ENCODE measurements at regions not wholly inside any gene's neighbourhood (a gene's known extent, or its start where the extent isn't known, plus 50 kb on each side); places are given as distances from the start of the nearest gene placed in this dataset.

DNA sequence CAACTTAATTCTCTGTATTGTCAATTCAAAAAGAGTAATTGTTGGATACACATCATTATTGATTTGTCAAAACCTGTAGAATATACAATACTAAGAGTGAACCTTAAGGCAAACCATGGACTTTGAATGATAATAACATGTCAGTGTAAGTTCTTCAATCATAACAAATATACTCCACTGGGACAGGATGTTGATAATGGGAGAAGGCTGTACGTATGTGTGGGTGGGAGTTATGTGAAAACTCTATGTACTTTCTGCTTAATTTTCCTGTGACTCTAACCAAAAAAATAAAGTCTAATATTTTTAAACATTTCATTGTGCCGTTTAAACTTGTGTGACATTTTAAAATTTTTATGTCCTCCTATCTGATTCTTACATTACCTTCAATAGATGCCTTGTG lies 526.7 kb downstream of the SUCLA2 start:
- H3K4me3 ChIP-seq (ENCODE audit: control insufficient read depth in 2 of 3, extremely low read depth in 1 of 3, insufficient read depth in 2 of 3, low read depth in 1 of 3, low read length in 3 of 3), result no peak overlapping the region
- no peaks in the 10 kb centered on the region for H3K79me2 ChIP-seq (ENCODE audit: control insufficient read depth, insufficient read depth, low read length)
- H3K36me3 ChIP-seq (ENCODE audit: control insufficient read depth in 2 of 2, extremely low read depth in 1 of 2, insufficient read depth in 2 of 2, low read length in 2 of 2), result no peaks in the 10 kb centered on the region
- no peak overlapping the region for H3K9ac ChIP-seq (ENCODE audit: control insufficient read depth, extremely low read depth, insufficient read depth, low read length)
- H3K9me3 ChIP-seq (ENCODE audit: control insufficient read depth, low read depth, low read length), result no peaks in the 10 kb centered on the region
- dilution Hi-C loops (cut with MboI; ENCODE audit: extremely low pct_ligation_motif_present, low sequenced_read_pairs), result no loop called here
- H3K4me1 ChIP-seq (ENCODE audit: control insufficient read depth, extremely low read depth, insufficient read depth, low read length), result no peaks in the 10 kb centered on the region
- no peak overlapping the region for H2AFZ ChIP-seq (ENCODE audit: control insufficient read depth, low read length)
- no peak for TF ChIP-seq EZH2 (IDR thresholded peaks at IDR 0.05; ENCODE audit: low read length)
- TF ChIP-seq, protein P1, sequence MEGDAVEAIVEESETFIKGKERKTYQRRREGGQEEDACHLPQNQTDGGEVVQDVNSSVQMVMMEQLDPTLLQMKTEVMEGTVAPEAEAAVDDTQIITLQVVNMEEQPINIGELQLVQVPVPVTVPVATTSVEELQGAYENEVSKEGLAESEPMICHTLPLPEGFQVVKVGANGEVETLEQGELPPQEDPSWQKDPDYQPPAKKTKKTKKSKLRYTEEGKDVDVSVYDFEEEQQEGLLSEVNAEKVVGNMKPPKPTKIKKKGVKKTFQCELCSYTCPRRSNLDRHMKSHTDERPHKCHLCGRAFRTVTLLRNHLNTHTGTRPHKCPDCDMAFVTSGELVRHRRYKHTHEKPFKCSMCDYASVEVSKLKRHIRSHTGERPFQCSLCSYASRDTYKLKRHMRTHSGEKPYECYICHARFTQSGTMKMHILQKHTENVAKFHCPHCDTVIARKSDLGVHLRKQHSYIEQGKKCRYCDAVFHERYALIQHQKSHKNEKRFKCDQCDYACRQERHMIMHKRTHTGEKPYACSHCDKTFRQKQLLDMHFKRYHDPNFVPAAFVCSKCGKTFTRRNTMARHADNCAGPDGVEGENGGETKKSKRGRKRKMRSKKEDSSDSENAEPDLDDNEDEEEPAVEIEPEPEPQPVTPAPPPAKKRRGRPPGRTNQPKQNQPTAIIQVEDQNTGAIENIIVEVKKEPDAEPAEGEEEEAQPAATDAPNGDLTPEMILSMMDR (optimal IDR thresholded peaks at IDR 0.05 in 1 of 3, IDR thresholded peaks at IDR 0.05 in 1 of 3, conservative IDR thresholded peaks at IDR 0.05 in 1 of 3; ENCODE audit: extremely low read depth in 1 of 3, insufficient read depth in 2 of 3, low read length in 3 of 3), result no peak
- FAIRE-seq (no peak), DNase-seq (ENCODE audit: low read depth, low spot score) (no peak)
- no peaks in the 10 kb centered on the region for H4K20me1 ChIP-seq (ENCODE audit: control insufficient read depth, extremely low read depth, insufficient read depth, low read length)
- no peaks in the 10 kb centered on the region for H3K9me1 ChIP-seq (ENCODE audit: control insufficient read depth, extremely low read depth, insufficient read depth, low read length)
- no peaks in the 10 kb centered on the region for H3K27me3 ChIP-seq (ENCODE audit: control insufficient read depth, extremely low read depth, insufficient read depth, low read length)
- H3K27ac ChIP-seq (ENCODE audit: control insufficient read depth, insufficient read depth, low read length), result no peak overlapping the region
- no peak overlapping the region for H3K4me2 ChIP-seq (ENCODE audit: control insufficient read depth, extremely low read depth, insufficient read depth, low read depth, low read length)

DNA sequence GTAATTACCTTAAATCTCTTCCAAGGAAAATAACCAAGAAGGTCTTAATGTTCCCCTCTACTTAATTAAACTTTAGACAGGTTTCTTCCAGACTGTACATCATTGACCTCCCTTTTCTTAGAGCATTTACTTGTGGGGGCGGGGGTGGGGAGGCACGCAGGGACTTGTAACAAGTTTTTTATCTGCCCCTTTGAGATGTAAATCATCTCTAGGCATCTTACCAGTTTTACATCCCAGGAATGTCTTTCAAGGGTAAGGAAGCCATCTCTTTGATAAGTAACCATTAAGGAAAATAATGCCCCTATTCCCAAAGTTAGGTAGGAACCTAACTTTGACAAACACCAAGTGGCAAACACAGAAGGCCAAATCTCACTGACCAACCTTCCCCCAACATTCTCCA lies 528.6 kb downstream of the SUCLA2 start:
- Histone ChIP-seq H3K27me3 (ENCODE audit: control insufficient read depth, extremely low read depth, insufficient read depth, low read length) (no peaks in the 10 kb centered on the region), H4K20me1 (ENCODE audit: control insufficient read depth, extremely low read depth, insufficient read depth, low read length) (no peaks in the 10 kb centered on the region), H3K9me1 (ENCODE audit: control insufficient read depth, extremely low read depth, insufficient read depth, low read length) (no peaks in the 10 kb centered on the region), H3K9me3 (ENCODE audit: control insufficient read depth, low read depth, low read length) (no peaks in the 10 kb centered on the region), H3K27ac (ENCODE audit: control insufficient read depth, insufficient read depth, low read length) (no peak overlapping the region), H3K9ac (ENCODE audit: control insufficient read depth, extremely low read depth, insufficient read depth, low read length) (no peak overlapping the region), H2AFZ (ENCODE audit: control insufficient read depth, low read length) (no peak overlapping the region), H3K4me3 (ENCODE audit: control insufficient read depth in 2 of 3, extremely low read depth in 1 of 3, insufficient read depth in 2 of 3, low read depth in 1 of 3, low read length in 3 of 3) (no peak overlapping the region), H3K4me2 (ENCODE audit: control insufficient read depth, extremely low read depth, insufficient read depth, low read depth, low read length) (no peak overlapping the region), H3K36me3 (ENCODE audit: control insufficient read depth in 2 of 2, extremely low read depth in 1 of 2, insufficient read depth in 2 of 2, low read length in 2 of 2) (no peaks in the 10 kb centered on the region), H3K4me1 (ENCODE audit: control insufficient read depth, extremely low read depth, insufficient read depth, low read length) (no peaks in the 10 kb centered on the region), H3K79me2 (ENCODE audit: control insufficient read depth, insufficient read depth, low read length) (no peaks in the 10 kb centered on the region)
- no peak for TF ChIP-seq EZH2 (IDR thresholded peaks at IDR 0.05; ENCODE audit: low read length)
- TF ChIP-seq, protein P1 (optimal IDR thresholded peaks at IDR 0.05 in 1 of 3, IDR thresholded peaks at IDR 0.05 in 1 of 3, conservative IDR thresholded peaks at IDR 0.05 in 1 of 3; ENCODE audit: extremely low read depth in 1 of 3, insufficient read depth in 2 of 3, low read length in 3 of 3), result no peak
- dilution Hi-C loops (cut with MboI; ENCODE audit: extremely low pct_ligation_motif_present, low sequenced_read_pairs), result no loop called here
- no peak for DNase-seq (ENCODE audit: low read depth, low spot score)
- no peak for FAIRE-seq
